ENCODE measurements at regions not wholly inside any gene's neighbourhood (a gene's known extent, or its start where the extent isn't known, plus 50 kb on each side); places are given as distances from the start of the nearest gene placed in this dataset.

DNA sequence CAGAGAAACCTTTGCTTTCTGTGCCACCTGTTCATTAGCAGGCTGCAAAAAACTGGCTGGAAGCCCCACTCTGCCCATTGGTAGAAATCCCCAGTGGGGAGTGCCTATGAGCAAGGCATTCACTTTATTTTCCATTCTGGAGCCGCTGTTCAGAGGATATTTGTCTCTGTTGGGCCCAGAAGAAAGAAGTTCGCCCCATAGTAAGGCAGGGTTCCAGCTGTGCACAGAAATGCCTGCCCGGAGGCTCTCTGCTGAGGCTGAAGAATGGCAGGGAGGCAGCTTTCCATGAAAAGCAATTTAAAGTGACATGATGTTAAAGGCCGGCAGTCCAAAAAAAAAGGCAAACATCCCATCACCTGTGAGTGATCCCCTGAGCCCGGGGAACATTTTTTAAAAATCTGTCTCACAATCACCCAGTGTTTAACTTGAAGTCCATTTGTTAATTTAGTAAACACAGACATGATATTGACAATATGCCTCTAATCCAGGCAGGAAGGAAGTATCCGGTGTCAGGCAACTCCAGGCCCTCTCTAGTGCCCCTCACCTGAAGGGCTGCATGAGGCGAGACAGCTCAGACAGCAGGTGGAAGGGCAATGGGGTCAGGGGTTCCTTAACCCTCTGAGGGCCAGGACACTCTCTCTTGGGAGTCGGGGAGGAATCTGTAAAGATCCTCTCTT lies 265.1 kb upstream of the SIX2 start:
- no peak for TF ChIP-seq EZH2 (IDR thresholded peaks at IDR 0.05; ENCODE audit: low read length)
- TF ChIP-seq, protein P1, sequence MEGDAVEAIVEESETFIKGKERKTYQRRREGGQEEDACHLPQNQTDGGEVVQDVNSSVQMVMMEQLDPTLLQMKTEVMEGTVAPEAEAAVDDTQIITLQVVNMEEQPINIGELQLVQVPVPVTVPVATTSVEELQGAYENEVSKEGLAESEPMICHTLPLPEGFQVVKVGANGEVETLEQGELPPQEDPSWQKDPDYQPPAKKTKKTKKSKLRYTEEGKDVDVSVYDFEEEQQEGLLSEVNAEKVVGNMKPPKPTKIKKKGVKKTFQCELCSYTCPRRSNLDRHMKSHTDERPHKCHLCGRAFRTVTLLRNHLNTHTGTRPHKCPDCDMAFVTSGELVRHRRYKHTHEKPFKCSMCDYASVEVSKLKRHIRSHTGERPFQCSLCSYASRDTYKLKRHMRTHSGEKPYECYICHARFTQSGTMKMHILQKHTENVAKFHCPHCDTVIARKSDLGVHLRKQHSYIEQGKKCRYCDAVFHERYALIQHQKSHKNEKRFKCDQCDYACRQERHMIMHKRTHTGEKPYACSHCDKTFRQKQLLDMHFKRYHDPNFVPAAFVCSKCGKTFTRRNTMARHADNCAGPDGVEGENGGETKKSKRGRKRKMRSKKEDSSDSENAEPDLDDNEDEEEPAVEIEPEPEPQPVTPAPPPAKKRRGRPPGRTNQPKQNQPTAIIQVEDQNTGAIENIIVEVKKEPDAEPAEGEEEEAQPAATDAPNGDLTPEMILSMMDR (optimal IDR thresholded peaks at IDR 0.05 in 1 of 3, IDR thresholded peaks at IDR 0.05 in 1 of 3, conservative IDR thresholded peaks at IDR 0.05 in 1 of 3; ENCODE audit: extremely low read depth in 1 of 3, insufficient read depth in 2 of 3, low read length in 3 of 3): no peak
- no peaks in the 10 kb centered on the region for H3K79me2 ChIP-seq (ENCODE audit: control insufficient read depth, insufficient read depth, low read length)
- H3K4me2 ChIP-seq (ENCODE audit: control insufficient read depth, extremely low read depth, insufficient read depth, low read depth, low read length): no peak overlapping the region
- H3K4me3 ChIP-seq (ENCODE audit: control insufficient read depth in 2 of 3, extremely low read depth in 1 of 3, insufficient read depth in 2 of 3, low read depth in 1 of 3, low read length in 3 of 3): no peak overlapping the region
- DNase-seq (ENCODE audit: low read depth, low spot score) (no peak), FAIRE-seq (no peak)
- H3K36me3 ChIP-seq (ENCODE audit: control insufficient read depth in 2 of 2, extremely low read depth in 1 of 2, insufficient read depth in 2 of 2, low read length in 2 of 2): no peaks in the 10 kb centered on the region
- H3K27ac ChIP-seq (ENCODE audit: control insufficient read depth, insufficient read depth, low read length): no peak overlapping the region
- H3K4me1 ChIP-seq (ENCODE audit: control insufficient read depth, extremely low read depth, insufficient read depth, low read length): peaks cover 4% of the 10 kb centered on the region
- H3K27me3 ChIP-seq (ENCODE audit: control insufficient read depth, extremely low read depth, insufficient read depth, low read length): peaks cover 32% of the 10 kb centered on the region
- H4K20me1 ChIP-seq (ENCODE audit: control insufficient read depth, extremely low read depth, insufficient read depth, low read length): no peaks in the 10 kb centered on the region
- dilution Hi-C loops (cut with MboI; ENCODE audit: extremely low pct_ligation_motif_present, low sequenced_read_pairs): no loop called here
- H3K9ac ChIP-seq (ENCODE audit: control insufficient read depth, extremely low read depth, insufficient read depth, low read length): no peak overlapping the region
- no peak overlapping the region for H2AFZ ChIP-seq (ENCODE audit: control insufficient read depth, low read length)
- H3K9me3 ChIP-seq (ENCODE audit: control insufficient read depth, low read depth, low read length): no peaks in the 10 kb centered on the region
- no peaks in the 10 kb centered on the region for H3K9me1 ChIP-seq (ENCODE audit: control insufficient read depth, extremely low read depth, insufficient read depth, low read length)

DNA sequence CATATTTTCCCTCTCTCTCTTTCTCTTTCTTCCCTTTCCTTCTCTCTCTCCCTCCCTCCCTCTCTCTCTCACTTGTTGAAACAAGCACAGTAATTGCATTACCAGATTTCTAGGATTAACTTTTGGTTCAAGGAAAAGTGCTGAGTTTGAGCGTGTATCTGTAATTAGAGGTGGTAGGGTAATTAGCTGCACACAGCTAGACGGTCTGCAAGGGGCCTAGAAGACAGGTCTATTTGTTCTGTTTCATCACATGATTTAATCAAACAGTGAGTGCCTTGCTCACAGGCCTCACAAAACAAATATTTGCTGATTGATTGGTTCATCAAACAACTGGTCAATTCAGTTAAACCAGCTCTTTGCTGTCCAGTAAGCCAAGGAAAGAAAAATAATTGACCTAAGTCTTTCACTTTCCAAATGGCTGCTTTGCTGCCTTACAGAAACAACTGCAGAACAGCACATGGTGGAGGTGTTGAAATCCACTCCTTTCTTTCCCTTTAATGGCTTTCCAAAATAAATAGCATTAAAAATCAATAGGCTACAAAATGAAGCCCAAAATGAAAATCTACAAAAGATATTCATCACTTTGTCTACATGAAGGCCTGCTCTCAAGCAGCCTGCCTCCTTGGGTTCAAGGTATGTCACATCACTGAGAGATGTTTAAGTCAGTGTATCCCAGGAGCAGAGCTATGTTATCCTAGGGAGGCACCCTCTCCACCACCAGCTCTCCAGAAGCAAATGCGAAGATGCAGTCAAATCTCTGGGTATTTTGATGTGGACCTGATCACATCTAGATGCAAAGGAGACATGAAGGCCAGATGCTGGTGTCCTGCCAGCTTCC lies 264.4 kb upstream of the SIX2 start:
- no peak for DNase-seq (ENCODE audit: low read depth, low spot score)
- H3K9me1 ChIP-seq (ENCODE audit: control insufficient read depth, extremely low read depth, insufficient read depth, low read length): no peaks in the 10 kb centered on the region
- H4K20me1 ChIP-seq (ENCODE audit: control insufficient read depth, extremely low read depth, insufficient read depth, low read length): no peaks in the 10 kb centered on the region
- H3K4me1 ChIP-seq (ENCODE audit: control insufficient read depth, extremely low read depth, insufficient read depth, low read length): peaks cover 4% of the 10 kb centered on the region
- peaks cover 34% of the 10 kb centered on the region for H3K27me3 ChIP-seq (ENCODE audit: control insufficient read depth, extremely low read depth, insufficient read depth, low read length)
- H3K27ac ChIP-seq (ENCODE audit: control insufficient read depth, insufficient read depth, low read length): no peak overlapping the region
- no peak overlapping the region for H3K4me2 ChIP-seq (ENCODE audit: control insufficient read depth, extremely low read depth, insufficient read depth, low read depth, low read length)
- H3K9me3 ChIP-seq (ENCODE audit: control insufficient read depth, low read depth, low read length): no peaks in the 10 kb centered on the region
- dilution Hi-C loops (cut with MboI; ENCODE audit: extremely low pct_ligation_motif_present, low sequenced_read_pairs): no loop called here
- no peak for FAIRE-seq
- no peak overlapping the region for H3K4me3 ChIP-seq (ENCODE audit: control insufficient read depth in 2 of 3, extremely low read depth in 1 of 3, insufficient read depth in 2 of 3, low read depth in 1 of 3, low read length in 3 of 3)
- no peak overlapping the region for H2AFZ ChIP-seq (ENCODE audit: control insufficient read depth, low read length)
- TF ChIP-seq, protein P1 (optimal IDR thresholded peaks at IDR 0.05 in 1 of 3, IDR thresholded peaks at IDR 0.05 in 1 of 3, conservative IDR thresholded peaks at IDR 0.05 in 1 of 3; ENCODE audit: extremely low read depth in 1 of 3, insufficient read depth in 2 of 3, low read length in 3 of 3): no peak
- no peak for TF ChIP-seq EZH2 (IDR thresholded peaks at IDR 0.05; ENCODE audit: low read length)
- H3K9ac ChIP-seq (ENCODE audit: control insufficient read depth, extremely low read depth, insufficient read depth, low read length): no peak overlapping the region
- no peaks in the 10 kb centered on the region for H3K79me2 ChIP-seq (ENCODE audit: control insufficient read depth, insufficient read depth, low read length)
- no peaks in the 10 kb centered on the region for H3K36me3 ChIP-seq (ENCODE audit: control insufficient read depth in 2 of 2, extremely low read depth in 1 of 2, insufficient read depth in 2 of 2, low read length in 2 of 2)

Measured in keratinocyte (primary cell).